ENCODE measurements at regions not wholly inside any gene's neighbourhood (a gene's known extent, or its start where the extent isn't known, plus 50 kb on each side); places are given as distances from the start of the nearest gene placed in this dataset.

GRCh38 chr12:91912178-91912577, 233.5 kb downstream of the BTG1 start:
- Histone ChIP-seq H4K20me1 (ENCODE audit: insufficient read depth, low read length) (no peaks in the 10 kb centered on the region), H3F3A (ENCODE audit: insufficient read depth, low read length) (no peaks in the 10 kb centered on the region), H3K9ac (ENCODE audit: low read length) (no peak overlapping the region), H3K36me3 (replicated peaks; ENCODE audit: insufficient read depth, low read length) (no peaks in the 10 kb centered on the region), H3K4me2 (ENCODE audit: low read depth, low read length) (no peak overlapping the region), H3K79me2 (ENCODE audit: low read length) (no peaks in the 10 kb centered on the region), H3K9me2 (replicated peaks; ENCODE audit: insufficient read depth, low read length) (no peaks in the 10 kb centered on the region), H3K4me3 (ENCODE audit: low read length) (no peak overlapping the region), H3K9me3 (replicated peaks; ENCODE audit: insufficient read depth, low read length) (no peaks in the 10 kb centered on the region), H2AFZ (ENCODE audit: low read length) (no peak overlapping the region), H3K27me3 (replicated peaks; ENCODE audit: insufficient read depth, low read length) (no peaks in the 10 kb centered on the region), H3K4me1 (ENCODE audit: low read length) (no peaks in the 10 kb centered on the region), H3K27ac (ENCODE audit: low read length) (no peak overlapping the region)
- DNase-seq = no peak
- no peak for TF ChIP-seq CTCF (IDR thresholded peaks at IDR 0.05; ENCODE audit: low read length)
- no peak for TF ChIP-seq EZH2 (optimal IDR thresholded peaks at IDR 0.05; ENCODE audit: low read depth, low read length)
- TF ChIP-seq EZH2phosphoT487 (IDR thresholded peaks at IDR 0.05; ENCODE audit: low read length) = no peak

- Histone ChIP-seq H4K20me1 (ENCODE audit: insufficient read depth, low read length) (no peaks in the 10 kb centered on the region), H2AFZ (ENCODE audit: low read length) (no peak overlapping the region), H3K9me3 (replicated peaks; ENCODE audit: insufficient read depth, low read length) (no peaks in the 10 kb centered on the region), H3K4me1 (ENCODE audit: low read length) (no peaks in the 10 kb centered on the region), H3K9me2 (replicated peaks; ENCODE audit: insufficient read depth, low read length) (no peaks in the 10 kb centered on the region), H3K36me3 (replicated peaks; ENCODE audit: insufficient read depth, low read length) (no peaks in the 10 kb centered on the region), H3K4me3 (ENCODE audit: low read length) (no peak overlapping the region), H3K9ac (ENCODE audit: low read length) (no peak overlapping the region), H3K27ac (ENCODE audit: low read length) (no peak overlapping the region), H3K79me2 (ENCODE audit: low read length) (no peaks in the 10 kb centered on the region), H3K27me3 (replicated peaks; ENCODE audit: insufficient read depth, low read length) (no peaks in the 10 kb centered on the region), H3F3A (ENCODE audit: insufficient read depth, low read length) (no peaks in the 10 kb centered on the region), H3K4me2 (ENCODE audit: low read depth, low read length) (no peak overlapping the region)
- no peak for DNase-seq
- TF ChIP-seq EZH2phosphoT487 (IDR thresholded peaks at IDR 0.05; ENCODE audit: low read length) = no peak
- no peak for TF ChIP-seq CTCF (IDR thresholded peaks at IDR 0.05; ENCODE audit: low read length)
- no peak for TF ChIP-seq EZH2 (optimal IDR thresholded peaks at IDR 0.05; ENCODE audit: low read depth, low read length)
Observed at GRCh38 chr12:91910871-91911388, 234.7 kb downstream of the BTG1 start.

- TF ChIP-seq EZH2 (optimal IDR thresholded peaks at IDR 0.05; ENCODE audit: low read depth, low read length) (no peak), EZH2phosphoT487 (IDR thresholded peaks at IDR 0.05; ENCODE audit: low read length) (no peak), CTCF (IDR thresholded peaks at IDR 0.05; ENCODE audit: low read length) (no peak)
- Histone ChIP-seq H3K36me3 (replicated peaks; ENCODE audit: insufficient read depth, low read length) (no peaks in the 10 kb centered on the region), H3K79me2 (ENCODE audit: low read length) (no peaks in the 10 kb centered on the region), H3K9me2 (replicated peaks; ENCODE audit: insufficient read depth, low read length) (no peaks in the 10 kb centered on the region), H3K27ac (ENCODE audit: low read length) (no peak overlapping the region), H3K27me3 (replicated peaks; ENCODE audit: insufficient read depth, low read length) (no peaks in the 10 kb centered on the region), H3K4me3 (ENCODE audit: low read length) (no peak overlapping the region), H4K20me1 (ENCODE audit: insufficient read depth, low read length) (no peaks in the 10 kb centered on the region), H3K9me3 (replicated peaks; ENCODE audit: insufficient read depth, low read length) (no peaks in the 10 kb centered on the region), H2AFZ (ENCODE audit: low read length) (no peak overlapping the region), H3F3A (ENCODE audit: insufficient read depth, low read length) (no peaks in the 10 kb centered on the region), H3K4me1 (ENCODE audit: low read length) (peaks cover 5% of the 10 kb centered on the region; the same call in 1 of the 2 replicates), H3K9ac (ENCODE audit: low read length) (no peak overlapping the region), H3K4me2 (ENCODE audit: low read depth, low read length) (no peak overlapping the region)
- no peak for DNase-seq
Observed at GRCh38 chr12:91902860-91903683, 242.6 kb downstream of the BTG1 start.
